GM21447 (cell line): ENCODE measurements at regions not wholly inside any gene's neighbourhood (a gene's known extent, or its start where the extent isn't known, plus 50 kb on each side); places are given as distances from the start of the nearest gene placed in this dataset.

Source experiments
- ATAC-seq: cut with Tn5 transposase; IDR thresholded peaks from one replicate; pipeline ENCODE4 v1.9.1; 2021; ENCODE audit not compliant: unreplicated experiment

GRCh38 chr6:164336455-164336854, 921.9 kb downstream of the QKI start:
- ATAC-seq, result no peak

GRCh38 chr6:164331026-164331425, 916.5 kb downstream of the QKI start:
- ATAC-seq, result no peak

GRCh38 chr6:164325168-164325567, 910.6 kb downstream of the QKI start:
- no peak for ATAC-seq

GRCh38 chr6:164322533-164322932, 908.0 kb downstream of the QKI start:
- no peak for ATAC-seq

GRCh38 chr6:164321297-164321696, 906.8 kb downstream of the QKI start:
- no peak for ATAC-seq

GRCh38 chr6:164315376-164315775, 900.9 kb downstream of the QKI start:
- ATAC-seq, result no peak

- no peak for ATAC-seq
These were observed 893.8 kb downstream of the QKI start for GRCh38 chr6:164308339-164308738.

GRCh38 chr6:164303102-164303964, 888.8 kb downstream of the QKI start:
- no peak for ATAC-seq

GRCh38 chr6:164296411-164296810, 881.9 kb downstream of the QKI start:
- ATAC-seq, result no peak

- ATAC-seq, result no peak
These were observed 879.7 kb downstream of the QKI start for GRCh38 chr6:164294047-164294784.

- ATAC-seq, result no peak
These were observed 876.7 kb downstream of the QKI start for GRCh38 chr6:164291224-164291623.

- no peak for ATAC-seq
These were observed 875.6 kb downstream of the QKI start for GRCh38 chr6:164290101-164290500.

GRCh38 chr6:164286011-164286410, 871.5 kb downstream of the QKI start:
- no peak for ATAC-seq

- ATAC-seq, result no peak
These were observed 869.1 kb downstream of the QKI start for GRCh38 chr6:164283574-164283973.

- ATAC-seq, result no peak
These were observed 861.7 kb downstream of the QKI start for GRCh38 chr6:164276211-164276610.

GRCh38 chr6:164275773-164276172, 861.3 kb downstream of the QKI start:
- ATAC-seq, result no peak

- no peak for ATAC-seq
These were observed 860.0 kb downstream of the QKI start for GRCh38 chr6:164274493-164274892.

- ATAC-seq, result no peak
These were observed 859.0 kb downstream of the QKI start for GRCh38 chr6:164273491-164273890.

GRCh38 chr6:164266851-164267250, 852.3 kb downstream of the QKI start:
- no peak for ATAC-seq

- ATAC-seq, result no peak
These were observed 847.8 kb downstream of the QKI start for GRCh38 chr6:164262348-164262747.

GRCh38 chr6:164258421-164258820, 843.9 kb downstream of the QKI start:
- no peak for ATAC-seq

GRCh38 chr6:164252948-164253347, 838.4 kb downstream of the QKI start:
- ATAC-seq, result no peak
